ENCODE measurements at regions not wholly inside any gene's neighbourhood (a gene's known extent, or its start where the extent isn't known, plus 50 kb on each side); places are given as distances from the start of the nearest gene placed in this dataset.

DNA sequence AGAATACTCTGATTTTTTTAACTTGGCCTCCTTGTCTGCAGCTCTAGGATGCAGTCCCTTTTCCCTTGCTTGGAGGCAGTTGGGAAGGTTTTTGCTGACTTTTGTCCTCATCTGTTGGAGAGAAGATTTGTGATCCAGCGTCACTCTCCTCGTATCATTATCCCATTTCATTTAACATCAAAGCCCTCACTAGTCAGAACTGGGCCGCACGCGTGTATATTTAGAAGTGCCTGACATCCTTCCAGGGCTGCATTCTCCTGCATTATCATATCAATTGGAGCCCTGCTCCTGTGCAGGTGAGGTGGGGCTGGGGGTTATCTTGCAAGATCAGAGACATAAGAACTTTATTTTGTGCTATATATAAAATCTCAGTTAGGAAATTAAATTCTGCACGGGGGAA, 435.1 kb upstream of the HS6ST1 start:
- ChIA-PET CTCF (ENCODE audit: low intra/inter-chr PET ratio) (no interaction called here), POLR2A (interaction anchor here (0.8 kb wide), 1 partner anchor 26 kb away, joined by 3 read pairs; no protein-coding TSS in a partner anchor)
- DNase-seq (ENCODE audit: extremely low read depth in 1 of 4, low spot score in 3 of 4) (no peak), ATAC-seq (no peak), FAIRE-seq (no peak)
- Histone ChIP-seq H3K27ac (ENCODE audit: extremely low read depth, low read depth, low read length) (no peak overlapping the region), H3K79me2 (ENCODE audit: control insufficient read depth, insufficient read depth, low read length) (no peaks in the 10 kb centered on the region), H3K9me1 (ENCODE audit: control insufficient read depth, insufficient read depth, low read length) (no peaks in the 10 kb centered on the region), H3K4me2 (ENCODE audit: insufficient read depth, low read length) (no peak overlapping the region), H3K27me3 (ENCODE audit: control insufficient read depth in 2 of 2, insufficient read depth in 2 of 2, low read length in 2 of 2) (peaks cover 2 to 35% of the 10 kb centered on the region in 2 experiments; a peak in 3 of 5 replicates), H3K4me3 (no peak overlapping the region), H3K36me3 (ENCODE audit: control insufficient read depth, insufficient read depth, low read length) (no peaks in the 10 kb centered on the region), H3K4me1 (replicated peaks in 1 of 2; ENCODE audit: control insufficient read depth in 2 of 2, insufficient read depth in 2 of 2, low read length in 2 of 2) (no peaks in the 10 kb centered on the region), H2AFZ (ENCODE audit: low read depth, low read length) (no peak overlapping the region), H4K20me1 (replicated peaks; ENCODE audit: control insufficient read depth, insufficient read depth, low read length) (no peaks in the 10 kb centered on the region), H3K9ac (ENCODE audit: insufficient read depth in 1 of 2, low read depth in 2 of 2, low read length in 2 of 2) (no peak overlapping the region), H3K9me3 (replicated peaks; ENCODE audit: control insufficient read depth, insufficient read depth, low read depth, low read length) (no peaks in the 10 kb centered on the region)
- no peak for TF ChIP-seq KLF16 (IDR thresholded peaks at IDR 0.05)
- no peak for TF ChIP-seq YY1 (IDR thresholded peaks at IDR 0.05; ENCODE audit: borderline replicate concordance in 1 of 3, control insufficient read depth in 1 of 3, extremely low read depth in 1 of 3, insufficient read depth in 3 of 3, insufficient read length in 1 of 3, insufficient replicate concordance in 2 of 3, low read depth in 1 of 3, low read length in 2 of 3)
- TF ChIP-seq, protein P1, sequence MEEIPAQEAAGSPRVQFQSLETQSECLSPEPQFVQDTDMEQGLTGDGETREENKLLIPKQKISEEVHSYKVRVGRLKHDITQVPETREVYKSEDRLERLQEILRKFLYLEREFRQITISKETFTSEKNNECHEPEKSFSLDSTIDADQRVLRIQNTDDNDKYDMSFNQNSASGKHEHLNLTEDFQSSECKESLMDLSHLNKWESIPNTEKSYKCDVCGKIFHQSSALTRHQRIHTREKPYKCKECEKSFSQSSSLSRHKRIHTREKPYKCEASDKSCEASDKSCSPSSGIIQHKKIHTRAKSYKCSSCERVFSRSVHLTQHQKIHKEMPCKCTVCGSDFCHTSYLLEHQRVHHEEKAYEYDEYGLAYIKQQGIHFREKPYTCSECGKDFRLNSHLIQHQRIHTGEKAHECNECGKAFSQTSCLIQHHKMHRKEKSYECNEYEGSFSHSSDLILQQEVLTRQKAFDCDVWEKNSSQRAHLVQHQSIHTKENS (CRISPR knock-in tag; IDR thresholded peaks at IDR 0.05) = no peak
- no peak for TF ChIP-seq GTF2F1 (IDR thresholded peaks at IDR 0.05; ENCODE audit: low read depth, low read length)
- TF ChIP-seq ASH1L (IDR thresholded peaks at IDR 0.05; ENCODE audit: borderline replicate concordance, low read depth, partially characterized antibody) = no peak
- TF ChIP-seq RB1 (IDR thresholded peaks at IDR 0.05; ENCODE audit: low read depth) = no peak
- TF ChIP-seq CBX1 (IDR thresholded peaks at IDR 0.05; ENCODE audit: low read depth) = no peak
- no peak for TF ChIP-seq ZNF224 (CRISPR knock-in tag; IDR thresholded peaks at IDR 0.05)
- TF ChIP-seq SREBF1 (IDR thresholded peaks at IDR 0.05; ENCODE audit: borderline replicate concordance, low read depth, low read length) = no peak
- no peak for TF ChIP-seq BDP1 (IDR thresholded peaks at IDR 0.05; ENCODE audit: insufficient read depth, insufficient read length)
- TF ChIP-seq ZBTB1 (CRISPR knock-in tag; IDR thresholded peaks at IDR 0.05; ENCODE audit: borderline replicate concordance, low read depth) = no peak
- no peak for TF ChIP-seq ZNF217 (CRISPR knock-in tag; IDR thresholded peaks at IDR 0.05)
- TF ChIP-seq ATF7 (IDR thresholded peaks at IDR 0.05) = no peak
- TF ChIP-seq TBP (optimal IDR thresholded peaks at IDR 0.05; ENCODE audit: low read depth, low read length) = no peak
- no peak for TF ChIP-seq SMAD2 (IDR thresholded peaks at IDR 0.05; ENCODE audit: low read depth, low read length)
- no peak for TF ChIP-seq SAFB (IDR thresholded peaks at IDR 0.05; ENCODE audit: borderline replicate concordance, low read depth, low read length)
- TF ChIP-seq OTX1 (CRISPR knock-in tag; IDR thresholded peaks at IDR 0.05) = no peak
- TF ChIP-seq, protein P2, sequence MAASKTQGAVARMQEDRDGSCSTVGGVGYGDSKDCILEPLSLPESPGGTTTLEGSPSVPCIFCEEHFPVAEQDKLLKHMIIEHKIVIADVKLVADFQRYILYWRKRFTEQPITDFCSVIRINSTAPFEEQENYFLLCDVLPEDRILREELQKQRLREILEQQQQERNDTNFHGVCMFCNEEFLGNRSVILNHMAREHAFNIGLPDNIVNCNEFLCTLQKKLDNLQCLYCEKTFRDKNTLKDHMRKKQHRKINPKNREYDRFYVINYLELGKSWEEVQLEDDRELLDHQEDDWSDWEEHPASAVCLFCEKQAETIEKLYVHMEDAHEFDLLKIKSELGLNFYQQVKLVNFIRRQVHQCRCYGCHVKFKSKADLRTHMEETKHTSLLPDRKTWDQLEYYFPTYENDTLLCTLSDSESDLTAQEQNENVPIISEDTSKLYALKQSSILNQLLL (CRISPR knock-in tag; IDR thresholded peaks at IDR 0.05; ENCODE audit: borderline replicate concordance) = no peak
- no peak for TF ChIP-seq ZNF584 (CRISPR knock-in tag; IDR thresholded peaks at IDR 0.05; ENCODE audit: low read depth)
- TF ChIP-seq, protein P3, sequence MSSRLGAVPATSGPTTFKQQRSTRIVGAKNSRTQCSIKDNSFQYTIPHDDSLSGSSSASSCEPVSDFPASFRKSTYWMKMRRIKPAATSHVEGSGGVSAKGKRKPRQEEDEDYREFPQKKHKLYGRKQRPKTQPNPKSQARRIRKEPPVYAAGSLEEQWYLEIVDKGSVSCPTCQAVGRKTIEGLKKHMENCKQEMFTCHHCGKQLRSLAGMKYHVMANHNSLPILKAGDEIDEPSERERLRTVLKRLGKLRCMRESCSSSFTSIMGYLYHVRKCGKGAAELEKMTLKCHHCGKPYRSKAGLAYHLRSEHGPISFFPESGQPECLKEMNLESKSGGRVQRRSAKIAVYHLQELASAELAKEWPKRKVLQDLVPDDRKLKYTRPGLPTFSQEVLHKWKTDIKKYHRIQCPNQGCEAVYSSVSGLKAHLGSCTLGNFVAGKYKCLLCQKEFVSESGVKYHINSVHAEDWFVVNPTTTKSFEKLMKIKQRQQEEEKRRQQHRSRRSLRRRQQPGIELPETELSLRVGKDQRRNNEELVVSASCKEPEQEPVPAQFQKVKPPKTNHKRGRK (tag; IDR thresholded peaks at IDR 0.05) = no peak
- intact Hi-C loops (cut with micrococcal nuclease) (loop anchor here (10.0 kb wide), 1 partner anchor 689 kb away; no protein-coding TSS in a partner anchor), in situ Hi-C loops (cut with MboI) (no loop called here)
- BruUV-seq (replicated peaks) = no TSS peak
- WGBS (ENCODE audit: insufficient coverage, low coverage, missing lambda C conversion rate) = 1% methylated on average over 6 of the region's 6 CpGs
